ENCODE measurements at regions not wholly inside any gene's neighbourhood (a gene's known extent, or its start where the extent isn't known, plus 50 kb on each side); places are given as distances from the start of the nearest gene placed in this dataset.
A peak's percentile ranks its signal among the peaks of the same experiment; 100 is the strongest.

- DNase-seq = no peak
Measured at GRCh38 chr11:8340296-8340695, 76.6 kb upstream of the LMO1 start.

- no peak for DNase-seq
Measured at GRCh38 chr11:8339592-8340022, 75.9 kb upstream of the LMO1 start.

- DNase-seq = peak; percentile 10
Measured at GRCh38 chr11:8338138-8338537, 74.5 kb upstream of the LMO1 start.

- DNase-seq = no peak
Measured at GRCh38 chr11:8337130-8337795, 73.6 kb upstream of the LMO1 start.

- no peak for DNase-seq
Measured at GRCh38 chr11:8336356-8337129, 72.9 kb upstream of the LMO1 start.

- DNase-seq = no peak
Measured at GRCh38 chr11:8335683-8336082, 72.0 kb upstream of the LMO1 start.

- no peak for DNase-seq
Measured at GRCh38 chr11:8335186-8335585, 71.5 kb upstream of the LMO1 start.

- no peak for DNase-seq
Measured at GRCh38 chr11:8333811-8334401, 70.2 kb upstream of the LMO1 start.

- DNase-seq = no peak
Measured at GRCh38 chr11:8333376-8333775, 69.7 kb upstream of the LMO1 start.

GRCh38 chr11:8332891-8333290, 69.2 kb upstream of the LMO1 start:
- no peak for DNase-seq

GRCh38 chr11:8332196-8332595, 68.5 kb upstream of the LMO1 start:
- DNase-seq = no peak

GRCh38 chr11:8331767-8332166, 68.1 kb upstream of the LMO1 start:
- DNase-seq = no peak

- no peak for DNase-seq
Measured at GRCh38 chr11:8330896-8331295, 67.2 kb upstream of the LMO1 start.

- no peak for DNase-seq
Measured at GRCh38 chr11:8330404-8330803, 66.7 kb upstream of the LMO1 start.

GRCh38 chr11:8329847-8330361, 66.2 kb upstream of the LMO1 start:
- DNase-seq = no peak

GRCh38 chr11:8329336-8329735, 65.7 kb upstream of the LMO1 start:
- DNase-seq = no peak

- peak; percentile 55 for DNase-seq
Measured at GRCh38 chr11:8328848-8329330, 65.2 kb upstream of the LMO1 start.

- no peak for DNase-seq
Measured at GRCh38 chr11:8328231-8328794, 64.6 kb upstream of the LMO1 start.

GRCh38 chr11:8327761-8328192, 64.1 kb upstream of the LMO1 start:
- no peak for DNase-seq

GRCh38 chr11:8326337-8326736, 62.7 kb upstream of the LMO1 start:
- DNase-seq = no peak

GRCh38 chr11:8325591-8326304, 62.1 kb upstream of the LMO1 start:
- DNase-seq = no peak

- DNase-seq = no peak
Measured at GRCh38 chr11:8323161-8323935, 59.7 kb upstream of the LMO1 start.

Data from stimulated activated CD4-positive, alpha-beta T cell treated with anti-CD3 and anti-CD28 coated beads, Interleukin-12 subunit alpha, Interleukin-12 subunit beta, amount 100 ng/mL, for 4 hours (primary cell).